GM21390 (cell line): ENCODE measurements at regions not wholly inside any gene's neighbourhood (a gene's known extent, or its start where the extent isn't known, plus 50 kb on each side); places are given as distances from the start of the nearest gene placed in this dataset.
A peak's percentile ranks its signal among the peaks of the same experiment; 100 is the strongest.
"Not testable (repeated sequence)": the region's sequence is repeated elsewhere in the genome, so short reads cannot be mapped to it uniquely, and the experiment has no call there.

Experiments used
- ATAC-seq: cut with Tn5 transposase; IDR thresholded peaks from one replicate; pipeline ENCODE4 v1.9.1; 2021; ENCODE audit not compliant: unreplicated experiment

DNA sequence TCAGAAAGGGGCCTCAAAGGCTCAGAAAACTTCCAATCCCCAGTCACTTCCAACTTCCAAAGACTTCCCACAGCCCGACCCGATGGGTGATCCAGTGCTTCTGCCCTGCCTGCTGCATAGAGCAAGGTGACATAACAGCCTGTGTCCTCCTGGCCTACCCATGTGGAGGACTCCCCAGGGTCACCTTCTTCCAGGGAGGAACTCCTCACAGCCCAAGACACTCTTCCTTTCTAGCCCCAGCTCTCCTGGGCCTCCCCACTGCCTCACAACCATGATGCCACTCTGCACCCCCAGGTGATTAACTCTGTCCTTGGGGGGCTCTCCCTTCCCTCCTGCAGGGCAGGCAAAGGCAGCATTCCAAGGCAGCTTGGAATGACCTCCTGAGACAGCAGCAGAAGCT is 158.4 kb upstream of the PDE1C start:
- no peak for ATAC-seq

DNA sequence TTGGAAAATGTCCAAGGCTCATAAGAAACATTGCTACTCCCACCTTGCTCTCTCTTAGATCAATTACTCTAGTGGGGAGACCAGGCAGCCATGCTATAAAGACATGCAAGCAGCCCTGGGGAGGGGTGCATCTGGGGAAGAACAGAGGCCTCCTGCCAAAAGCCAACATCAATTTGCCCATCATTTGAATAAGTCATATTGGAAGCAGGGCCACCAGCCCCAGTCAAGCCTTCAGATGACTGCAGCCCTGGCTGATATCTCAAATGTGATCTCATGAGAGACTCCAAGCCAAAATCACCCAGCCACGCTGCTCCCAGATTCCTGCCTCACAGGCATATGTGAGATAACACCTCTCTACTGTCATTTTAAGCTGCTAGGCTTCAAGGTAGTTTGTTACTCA is 157.5 kb upstream of the PDE1C start:
- ATAC-seq = no peak

DNA sequence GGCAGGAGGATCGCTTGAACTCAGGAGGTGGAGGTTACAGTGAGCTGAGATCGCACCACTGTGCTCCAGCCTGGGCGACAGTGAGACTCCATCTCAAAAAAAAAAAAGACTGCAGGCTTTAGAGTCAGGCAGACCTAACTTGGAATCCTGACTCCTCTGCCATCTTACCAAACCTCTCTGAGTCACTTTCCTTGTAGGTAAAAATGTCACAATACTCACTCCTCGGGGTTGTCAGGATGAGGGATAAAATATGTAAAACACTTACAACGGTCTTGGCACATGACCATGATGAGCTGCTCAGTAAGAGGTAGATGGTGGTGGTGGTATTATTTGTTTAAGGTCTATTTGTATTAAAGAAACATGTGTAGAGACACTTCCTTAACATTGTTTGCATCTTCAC is 154.1 kb upstream of the PDE1C start:
- ATAC-seq = no peak

DNA sequence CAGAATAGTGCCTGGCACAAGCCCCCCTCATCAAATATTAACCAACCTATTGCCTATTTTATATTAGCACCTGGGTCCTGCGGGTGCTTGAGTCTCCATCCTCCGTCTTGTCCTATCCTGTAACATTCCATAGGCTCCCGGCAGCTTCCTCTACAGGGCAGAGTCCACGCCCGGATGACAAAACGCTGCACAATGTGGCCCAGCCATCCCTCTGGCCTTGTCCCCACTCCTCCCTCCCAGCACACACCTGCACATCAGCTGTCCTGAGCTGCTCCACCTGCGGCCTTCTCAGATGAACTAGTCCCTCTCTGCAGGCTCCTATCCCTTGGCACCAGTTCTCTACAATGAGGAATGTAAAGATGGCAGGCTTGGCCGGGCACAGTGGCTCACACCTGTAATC is 153.5 kb upstream of the PDE1C start:
- ATAC-seq = no peak

DNA sequence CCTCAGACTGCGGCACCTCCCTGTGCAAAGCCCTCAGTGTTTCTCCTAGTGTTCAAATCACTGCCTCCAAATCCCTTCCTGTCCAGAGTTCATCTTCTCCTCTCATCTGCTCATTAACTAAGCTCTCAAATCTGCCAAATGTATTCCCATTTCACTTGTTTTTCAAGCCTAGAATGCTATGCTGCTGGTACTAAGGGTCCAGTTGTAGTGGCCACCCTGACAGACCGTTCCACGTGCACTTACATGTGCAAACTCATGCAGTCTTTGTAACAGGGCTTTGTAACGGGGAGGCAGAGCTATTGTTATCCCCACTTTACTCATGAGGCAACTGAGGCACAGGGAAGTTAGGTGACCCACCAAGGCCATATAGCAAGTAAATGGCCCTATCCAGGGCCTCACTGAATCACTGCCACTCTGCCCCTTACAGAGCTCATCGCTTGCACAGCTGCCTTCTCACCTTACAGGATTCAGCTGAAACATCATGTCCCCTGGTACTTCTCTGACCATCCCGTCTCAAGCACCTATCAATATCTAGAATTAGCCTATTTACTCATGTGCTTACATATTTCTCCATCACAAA is 153.0 kb upstream of the PDE1C start:
- ATAC-seq = no peak

DNA sequence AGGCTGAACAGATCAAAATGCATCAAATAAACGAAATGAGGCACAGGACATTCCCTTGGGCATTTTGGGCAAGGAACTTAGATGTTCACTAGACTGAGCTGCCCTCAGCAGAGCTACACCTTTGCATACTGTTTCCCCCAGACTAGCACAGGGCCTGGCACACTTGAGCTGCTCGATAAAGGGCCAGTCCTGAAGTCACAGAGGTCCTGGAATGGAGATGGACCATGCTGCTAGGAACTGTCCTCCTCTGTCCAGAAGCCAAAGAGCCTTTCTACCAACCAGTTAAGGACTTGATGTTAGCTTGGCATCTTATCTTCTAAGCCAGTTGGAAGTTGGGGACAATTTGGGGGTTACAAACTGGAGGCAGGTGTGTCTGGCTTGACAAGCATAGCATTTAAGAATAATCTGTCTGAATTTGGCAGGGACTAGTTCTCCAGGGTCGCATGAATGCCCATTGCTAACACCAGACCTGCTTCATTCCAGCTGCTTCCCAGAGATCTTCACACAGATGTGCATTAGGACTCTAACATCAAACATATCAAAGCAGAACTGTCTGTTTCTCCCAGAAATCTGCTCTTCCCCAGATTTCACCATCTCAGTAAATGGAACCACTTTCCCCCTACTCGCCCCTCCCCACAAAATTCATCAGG is 152.2 kb upstream of the PDE1C start:
- ATAC-seq = no peak

DNA sequence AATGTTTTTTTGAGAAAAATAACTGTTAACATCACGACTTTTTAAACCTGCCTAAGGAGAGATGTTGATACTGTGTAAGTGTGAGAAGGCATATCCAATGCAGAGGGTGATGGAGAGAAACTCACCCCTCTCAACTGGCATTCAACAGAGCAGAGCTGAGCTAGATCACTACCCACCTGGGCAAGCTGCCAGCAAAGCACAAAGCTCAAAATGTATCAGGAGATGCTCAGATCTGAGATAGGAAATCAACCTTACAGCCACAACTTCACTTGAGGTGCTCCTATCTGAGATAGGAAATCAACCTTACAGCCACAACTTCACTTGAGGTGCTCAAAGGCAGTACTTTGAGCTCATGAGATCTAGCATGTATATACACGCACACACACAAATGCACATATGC is 151.5 kb upstream of the PDE1C start:
- ATAC-seq = no peak

DNA sequence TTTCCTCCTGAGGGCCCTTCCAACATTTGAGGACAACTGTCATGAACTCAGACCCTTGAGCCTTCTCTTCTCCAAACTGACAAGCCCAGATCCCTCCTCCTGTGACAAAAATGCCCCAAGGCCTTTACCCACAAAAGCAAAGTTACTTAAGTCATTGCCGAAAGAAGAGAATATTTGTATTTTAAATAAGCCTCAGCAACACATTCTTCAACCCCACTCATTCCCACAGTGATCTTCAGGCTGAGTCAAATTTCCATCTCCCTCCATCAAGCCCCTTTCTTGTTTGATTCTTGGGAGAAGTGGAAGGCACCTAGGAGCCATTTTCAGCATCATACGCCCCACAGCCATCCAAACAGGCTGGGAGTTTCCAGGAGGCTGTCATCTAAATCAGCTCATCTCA is 150.8 kb upstream of the PDE1C start:
- no peak for ATAC-seq

DNA sequence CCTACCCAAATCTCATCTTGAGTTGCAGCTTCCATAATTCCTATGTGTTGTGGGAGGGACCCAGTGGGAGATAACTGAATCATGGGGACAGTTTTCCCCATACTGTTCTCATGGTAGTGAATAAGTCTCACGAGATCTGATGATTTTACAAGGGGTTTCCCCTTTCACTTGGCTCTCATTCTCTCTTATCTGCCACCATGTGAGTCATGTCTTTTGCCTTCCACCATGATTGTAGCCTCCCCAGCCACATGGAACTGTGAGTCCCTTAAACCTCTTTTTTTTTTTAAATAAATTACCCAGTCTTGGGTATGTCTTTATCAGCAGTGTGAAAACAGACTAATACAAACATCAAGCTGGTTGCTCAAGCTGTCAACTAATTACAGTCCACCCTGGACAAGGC is 149.6 kb upstream of the PDE1C start:
- ATAC-seq = not testable (repeated sequence)

DNA sequence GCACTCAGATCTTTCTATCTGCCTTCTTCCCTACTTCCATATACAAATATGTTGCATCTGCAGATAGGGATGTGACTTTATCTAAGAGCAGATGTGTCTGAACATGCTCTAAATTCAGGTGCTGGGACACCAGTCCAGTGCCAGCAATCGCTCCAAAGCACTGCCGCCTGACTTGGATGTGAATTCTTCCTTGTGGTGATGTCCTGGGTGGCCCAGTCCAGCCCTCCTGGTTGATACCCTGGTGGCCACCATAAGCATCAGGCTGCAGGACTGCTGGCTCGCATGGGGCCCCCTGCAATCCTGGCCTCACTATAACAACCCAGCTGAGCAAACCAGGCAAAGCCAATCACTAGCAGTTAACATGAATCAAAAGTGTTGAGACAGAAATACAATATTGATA is 149.2 kb upstream of the PDE1C start:
- ATAC-seq = no peak

DNA sequence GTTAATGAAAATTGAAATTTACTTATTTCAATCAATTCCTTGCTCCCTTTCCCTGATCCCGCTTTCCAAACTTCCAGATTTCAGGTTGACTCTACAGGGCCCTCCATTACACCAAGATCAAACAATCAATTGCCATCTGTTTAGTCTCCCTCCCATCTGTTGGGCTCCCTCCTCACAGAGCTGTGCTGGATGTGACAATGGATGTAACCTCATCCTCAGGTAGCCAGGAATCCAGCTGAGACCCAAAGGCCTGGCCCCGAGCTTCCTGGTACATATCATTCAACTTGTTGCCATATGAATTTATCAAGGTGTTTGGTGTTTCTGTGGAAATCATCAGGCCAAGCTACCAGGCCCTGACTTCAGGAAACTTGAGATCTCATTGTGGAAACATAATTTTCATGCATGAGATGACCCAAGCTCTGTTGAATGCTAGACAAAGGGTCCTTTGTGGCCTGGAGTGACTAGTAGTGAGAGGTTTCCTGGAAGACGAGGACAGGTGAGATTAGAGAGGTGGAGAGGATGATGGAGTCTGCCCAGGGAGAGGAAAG is 148.6 kb upstream of the PDE1C start:
- no peak for ATAC-seq

DNA sequence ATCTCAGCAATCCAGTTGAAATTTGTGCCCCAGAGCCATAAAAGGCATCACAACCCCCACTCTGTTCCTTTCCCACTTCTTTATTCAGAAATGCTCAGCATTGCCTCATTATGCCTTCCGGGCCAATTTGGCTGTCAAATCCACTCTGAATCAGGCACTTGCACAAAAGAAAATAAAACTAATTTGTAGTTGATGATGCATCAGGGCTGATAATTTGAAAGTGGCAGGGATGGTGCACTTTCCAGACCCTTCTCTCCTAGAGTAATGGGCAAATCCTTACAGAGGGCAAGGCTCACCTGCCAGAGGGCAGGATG is 147.9 kb upstream of the PDE1C start:
- ATAC-seq = no peak

DNA sequence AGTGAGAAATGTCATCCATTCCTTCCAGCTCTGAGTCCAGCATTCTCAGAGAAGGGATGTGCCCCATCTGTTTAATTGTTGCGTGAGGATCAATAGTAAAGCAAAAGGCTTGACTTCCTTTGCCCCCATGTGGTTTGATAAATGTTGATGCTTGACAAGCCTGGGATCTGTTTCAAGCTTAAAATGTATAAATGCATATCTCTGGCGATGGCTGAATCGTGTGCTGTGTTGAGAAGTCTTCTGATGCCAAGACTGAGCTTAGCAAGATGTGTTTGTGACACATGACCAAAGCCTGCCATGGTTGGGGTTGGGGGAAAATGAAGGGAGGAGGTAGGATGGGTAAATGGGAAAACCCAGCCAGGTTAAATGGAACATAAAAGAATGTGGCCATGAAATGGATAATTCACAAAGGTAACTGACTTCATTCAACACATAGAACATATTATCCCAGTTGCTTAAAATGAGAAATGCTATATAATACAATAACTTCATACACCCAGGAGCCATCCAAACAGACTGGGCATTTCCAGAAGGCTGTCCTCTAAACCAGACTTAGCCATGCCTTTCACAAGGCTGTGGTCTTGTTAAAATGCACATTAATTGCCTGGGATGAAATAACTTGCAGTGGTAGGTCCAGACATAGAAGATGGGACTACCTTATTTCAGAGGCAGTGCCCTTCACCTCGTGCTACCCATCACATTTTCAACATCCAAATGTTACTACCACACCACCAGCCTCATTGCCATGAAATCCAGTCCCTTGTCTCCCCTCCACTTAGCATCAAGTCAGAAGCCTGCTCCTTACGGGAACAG is 147.3 kb upstream of the PDE1C start:
- ATAC-seq = no peak

DNA sequence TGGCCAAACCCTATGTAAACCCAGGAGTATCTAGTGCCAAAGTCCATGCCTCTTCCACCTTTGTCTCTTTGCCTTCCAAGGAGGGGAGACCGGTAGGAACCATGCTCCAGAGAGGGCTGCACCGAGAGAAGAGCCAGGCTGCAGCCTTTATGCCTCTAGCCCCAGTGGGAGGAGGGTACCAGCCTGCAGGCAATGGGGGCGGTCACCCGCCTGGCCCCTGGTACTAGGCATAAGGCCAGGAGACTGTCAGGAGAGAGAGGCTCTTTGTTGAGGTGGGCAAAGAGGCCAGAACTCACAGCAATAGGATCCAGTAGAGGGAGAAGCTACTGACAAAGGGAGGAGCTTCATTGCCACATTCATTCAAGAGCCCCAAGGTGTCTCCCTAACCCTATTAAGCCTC is 146.6 kb upstream of the PDE1C start:
- no peak for ATAC-seq

DNA sequence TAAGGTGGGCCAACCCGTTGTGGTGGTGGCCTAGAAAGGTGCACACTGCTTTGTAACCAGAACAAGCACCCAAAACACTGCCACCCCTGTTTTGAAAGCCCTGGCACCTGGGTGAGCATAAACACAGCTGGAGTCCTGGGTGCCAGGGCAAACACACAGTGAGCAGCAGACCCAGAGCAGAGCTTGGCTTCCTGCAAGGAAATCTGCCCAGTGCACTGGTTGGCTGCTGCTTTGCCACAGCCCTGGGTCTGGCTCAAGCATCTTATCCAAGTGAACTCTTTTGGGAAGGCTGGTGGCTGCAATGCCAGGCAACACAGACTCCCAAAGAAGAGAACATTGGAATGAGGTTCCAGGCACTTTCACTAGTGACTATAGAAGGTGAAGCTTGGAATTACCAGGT is 145.5 kb upstream of the PDE1C start:
- ATAC-seq = no peak

DNA sequence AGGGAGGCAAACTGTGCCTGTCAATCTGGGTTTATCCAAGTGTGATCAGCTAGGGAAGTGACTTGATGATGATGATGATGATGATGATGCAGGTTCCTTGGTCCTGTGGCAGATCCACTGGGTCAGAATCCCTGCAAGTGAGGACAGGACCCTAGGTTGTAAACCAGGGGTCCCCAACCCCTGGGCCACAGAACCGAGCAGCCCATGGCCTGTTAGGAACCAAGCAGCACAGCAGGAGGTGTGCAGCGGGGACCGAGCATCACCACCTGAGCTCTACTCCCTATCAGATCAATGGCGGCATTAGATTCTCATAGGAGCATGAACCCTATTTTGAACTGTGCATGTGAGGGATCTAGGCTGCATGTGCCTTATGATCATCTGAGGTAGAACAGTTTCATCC is 144.7 kb upstream of the PDE1C start:
- no peak for ATAC-seq

DNA sequence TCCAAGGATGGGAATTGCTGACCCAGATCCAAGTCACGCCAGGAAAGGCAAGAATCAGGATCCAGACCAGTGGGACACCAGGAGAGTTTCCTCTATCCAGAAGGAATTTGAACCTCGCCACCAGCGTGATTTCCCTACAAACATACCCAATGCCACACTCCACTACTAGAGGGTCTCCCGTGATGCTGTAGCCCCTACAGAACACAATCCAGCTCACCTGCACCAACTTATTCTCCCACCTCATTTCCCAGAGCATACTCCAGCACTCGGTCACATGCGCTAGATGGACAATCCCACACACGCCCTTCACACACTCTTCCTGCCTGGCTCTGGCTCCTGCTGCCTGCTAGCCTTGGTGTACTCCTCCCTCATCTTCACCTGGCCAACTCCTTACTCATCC is 142.1 kb upstream of the PDE1C start:
- ATAC-seq = no peak

DNA sequence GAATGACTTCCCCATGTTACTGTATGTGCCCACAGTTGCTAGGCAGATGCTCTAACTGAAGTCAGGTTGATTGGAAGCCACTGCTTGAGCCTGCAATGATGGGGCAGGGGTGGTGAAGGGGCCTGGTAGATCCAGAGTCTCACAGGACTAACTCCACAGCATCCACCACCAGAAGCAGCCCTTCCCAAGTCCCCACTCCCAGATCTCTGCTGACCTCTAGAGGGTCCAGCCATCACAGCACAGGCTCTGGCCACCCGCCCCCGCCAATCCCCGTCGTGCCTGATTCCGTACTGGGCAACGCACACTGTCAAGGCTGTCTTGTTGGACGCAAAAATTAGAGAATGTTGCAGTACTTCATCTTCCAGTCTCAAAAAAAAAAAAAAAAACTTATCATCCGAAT is 136.8 kb upstream of the PDE1C start:
- no peak for ATAC-seq

DNA sequence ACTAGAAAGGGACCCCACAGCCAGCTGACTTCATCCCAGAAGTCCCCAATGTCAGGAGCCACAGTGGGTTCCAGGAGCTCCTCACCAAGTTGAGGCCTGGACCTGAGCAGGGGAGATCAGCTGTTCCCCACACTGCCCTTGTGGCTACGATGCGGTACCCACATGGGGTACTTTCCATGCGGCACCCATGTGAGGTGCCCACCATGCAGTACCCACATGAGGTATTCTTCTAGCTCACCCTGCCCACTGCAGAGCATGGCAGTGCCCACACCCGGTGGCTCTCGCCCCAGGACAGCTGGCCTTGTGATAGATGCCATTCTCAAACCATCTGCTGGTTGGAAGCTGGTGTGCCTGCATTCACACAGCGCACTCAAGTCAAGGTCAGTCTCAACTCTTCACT is 136.3 kb upstream of the PDE1C start:
- ATAC-seq = no peak

DNA sequence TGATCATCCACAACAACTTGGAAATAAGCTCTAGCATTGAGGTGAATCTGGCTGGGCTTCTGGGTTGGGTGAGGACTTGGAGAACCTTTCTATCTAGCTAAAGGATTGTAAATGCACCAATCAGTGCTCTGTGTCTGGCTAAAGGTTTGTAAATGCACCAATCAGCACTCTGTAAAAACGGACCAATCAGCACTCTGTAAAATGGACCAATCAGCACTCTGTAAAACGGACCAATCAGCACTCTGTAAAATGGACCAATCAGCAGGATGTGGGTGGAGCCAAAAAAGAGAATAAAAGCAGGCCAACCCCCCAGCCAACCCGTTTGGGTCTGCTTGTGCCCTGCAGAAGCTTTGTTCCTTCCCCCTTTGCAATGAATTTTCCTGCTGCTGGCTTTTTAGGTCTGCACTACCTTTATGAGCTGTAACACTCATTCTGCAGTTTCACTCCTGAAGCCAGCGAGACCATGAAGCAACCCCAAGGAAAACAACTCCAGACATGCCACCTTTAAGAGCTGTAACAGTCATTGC is 135.2 kb upstream of the PDE1C start:
- ATAC-seq = not testable (repeated sequence)

DNA sequence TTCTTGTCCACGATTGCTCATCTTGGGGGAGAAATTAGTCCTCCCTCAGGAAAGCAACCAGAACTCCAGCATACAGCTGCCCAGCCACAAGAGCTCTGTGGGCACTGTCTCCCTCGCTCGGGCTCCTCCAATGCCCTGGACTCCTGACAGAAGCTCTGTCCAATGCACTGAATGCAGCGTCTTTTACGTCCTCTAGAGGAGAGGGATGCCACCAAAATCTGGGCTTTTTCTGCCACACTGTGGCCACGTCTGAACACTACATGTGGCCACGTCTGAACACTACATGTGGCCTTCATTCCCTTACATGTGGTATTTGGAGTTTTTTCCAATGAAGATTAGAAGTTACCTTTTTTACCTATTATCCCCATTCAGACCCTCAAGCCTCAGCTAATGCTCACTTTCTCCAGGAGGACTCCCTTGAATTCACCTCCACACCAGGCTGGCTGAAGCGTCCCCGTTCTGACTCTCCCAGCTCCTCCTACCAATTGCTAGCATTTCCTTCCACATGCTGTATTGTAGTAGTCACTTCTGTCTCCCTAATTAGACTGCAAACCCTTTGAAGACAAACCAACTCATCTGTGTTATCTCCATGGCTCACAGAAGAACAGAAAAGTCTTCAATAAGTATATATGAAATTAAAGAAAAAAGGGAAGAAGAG is 134.3 kb upstream of the PDE1C start:
- ATAC-seq = peak; percentile 77

DNA sequence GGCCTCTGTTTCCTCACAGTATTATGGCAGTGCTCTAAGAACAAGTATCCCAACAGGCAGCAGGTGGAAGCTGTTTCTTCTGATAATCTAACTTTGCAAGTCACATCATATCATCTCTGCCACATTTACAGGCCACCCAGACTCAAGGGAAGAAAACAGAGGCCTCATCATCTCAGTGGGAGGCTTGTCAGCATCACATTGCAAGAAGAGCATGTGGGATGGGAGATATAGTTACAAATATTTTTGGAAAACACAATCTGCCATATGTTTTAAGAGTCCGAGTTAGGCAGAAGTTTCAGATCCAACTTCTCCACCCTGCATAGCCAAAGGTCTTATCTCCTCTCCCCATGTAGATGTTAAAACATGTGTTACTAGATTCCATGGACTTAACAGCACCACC is 130.4 kb upstream of the PDE1C start:
- ATAC-seq = no peak
